ENCODE measurements at regions not wholly inside any gene's neighbourhood (a gene's known extent, or its start where the extent isn't known, plus 50 kb on each side); places are given as distances from the start of the nearest gene placed in this dataset.

GRCh38 chr7:109582211-109582610 lies 1012.5 kb downstream of the DNAJB9 start:
- DNase-seq (ENCODE audit: low spot score): no peak
- FAIRE-seq: no peak
- no peaks in the 10 kb centered on the region; the same call in 1 of the 2 replicates for H3K9me3 ChIP-seq (ENCODE audit: low read length)
- CTCF ChIA-PET (ENCODE audit: low intra/inter-chr PET ratio, low total read pairs): no interaction called here
- no peak for ATAC-seq
- H3K27ac ChIP-seq (ENCODE audit: extremely low read length, insufficient read depth, low read length): no peak overlapping the region
- no peak overlapping the region for H3K9ac ChIP-seq (ENCODE audit: insufficient read depth, low read depth, low read length)
- no peaks in the 10 kb centered on the region for H3K79me2 ChIP-seq (ENCODE audit: insufficient read depth, low read length)
- POLR2A ChIA-PET: no interaction called here
- intact Hi-C loops (cut with micrococcal nuclease; ENCODE audit: unreplicated experiment) (no loop called here), in situ Hi-C loops (cut with HindIII; ENCODE audit: extremely low pct_ligation_motif_present, low pct_unique_long_range_greater_than_20kb) (no loop called here)
- no peaks in the 10 kb centered on the region for H3K4me1 ChIP-seq (ENCODE audit: insufficient read depth, low read length)
- no TSS peak for BruUV-seq (replicated peaks)
- H2AFZ ChIP-seq (ENCODE audit: low read length): no peak overlapping the region
- H3K4me2 ChIP-seq (ENCODE audit: low read depth, low read length): no peak overlapping the region
- no peaks in the 10 kb centered on the region for H4K20me1 ChIP-seq (ENCODE audit: insufficient read depth, low read length)
- no peaks in the 10 kb centered on the region for H3K27me3 ChIP-seq (ENCODE audit: control insufficient read depth in 1 of 2, insufficient read depth in 2 of 2, low read length in 2 of 2)
- no peaks in the 10 kb centered on the region for H3K36me3 ChIP-seq (replicated peaks in 1 of 2; ENCODE audit: control insufficient read depth in 1 of 2, insufficient read depth in 2 of 2, low read length in 2 of 2)
- no peak overlapping the region for H3K4me3 ChIP-seq (replicated peaks in 1 of 3; ENCODE audit: insufficient read depth in 1 of 3, low read depth in 2 of 3, low read length in 3 of 3)
- TF ChIP-seq NPAS2 (CRISPR knock-in tag; IDR thresholded peaks at IDR 0.05; ENCODE audit: borderline replicate concordance) (no peak), ZBED4 (CRISPR knock-in tag; IDR thresholded peaks at IDR 0.05; ENCODE audit: borderline replicate concordance) (no peak), SRSF9 (IDR thresholded peaks at IDR 0.05; ENCODE audit: borderline replicate concordance, insufficient read depth, low read depth, low read length, poor library complexity, severe bottlenecking) (no peak), PAF1 (CRISPR knock-in tag; IDR thresholded peaks at IDR 0.05) (no peak), ARID5B (CRISPR knock-in tag; IDR thresholded peaks at IDR 0.05) (no peak), ZNF615 (CRISPR knock-in tag; IDR thresholded peaks at IDR 0.05; ENCODE audit: borderline replicate concordance) (no peak), SOX13 (IDR thresholded peaks at IDR 0.05) (no peak), SOX13 (CRISPR knock-in tag; conservative IDR thresholded peaks at IDR 0.05 in 1 of 2, IDR thresholded peaks at IDR 0.05 in 1 of 2) (no peak), HNF4G (IDR thresholded peaks at IDR 0.05; ENCODE audit: borderline replicate concordance, low read depth, low read length) (no peak), HNF4G (CRISPR knock-in tag; IDR thresholded peaks at IDR 0.05; ENCODE audit: borderline replicate concordance, low read depth) (no peak), TSC22D2 (CRISPR knock-in tag; IDR thresholded peaks at IDR 0.05; ENCODE audit: borderline replicate concordance) (no peak), RERE (CRISPR knock-in tag; IDR thresholded peaks at IDR 0.05; ENCODE audit: low read depth) (no peak)
